AG09309 (cell line): ENCODE measurements at regions not wholly inside any gene's neighbourhood (a gene's known extent, or its start where the extent isn't known, plus 50 kb on each side); places are given as distances from the start of the nearest gene placed in this dataset.

Source experiments
- DNase-seq: peaks from one replicate; pipeline ENCODE4 v3.0.0-alpha.2; 2010; ENCODE audit warnings: low read depth
- H3K4me3 ChIP-seq: 2 replicates; pipeline ENCODE4 v1.5.1; 2011; ENCODE audit warnings: mild to moderate bottlenecking, low read depth, low read length, moderate library complexity; ENCODE audit not compliant: control insufficient read depth
- CTCF ChIP-seq: IDR thresholded peaks from 2 replicates; pipeline ENCODE4 v1.5.1; 2011; ENCODE audit warnings: mild to moderate bottlenecking, low read depth, low read length, inconsistent platforms; ENCODE audit not compliant: insufficient read depth, control insufficient read depth; ENCODE audit errors: missing control alignments

GRCh38 chr21:27379354-27379753, 412.5 kb upstream of the ADAMTS5 start:
- H3K4me3 ChIP-seq = no peak overlapping the region
- no peak for TF ChIP-seq CTCF
- no peak for DNase-seq

- TF ChIP-seq CTCF = no peak
Observed at GRCh38 chr21:27372381-27372780, 405.5 kb upstream of the ADAMTS5 start.

GRCh38 chr21:27371975-27372331, 405.1 kb upstream of the ADAMTS5 start:
- no peak for DNase-seq
- TF ChIP-seq CTCF = no peak
- H3K4me3 ChIP-seq = no peak overlapping the region

More at GRCh38 chr21:27372381-27372780, 405.5 kb upstream of the ADAMTS5 start:
- no peak for DNase-seq
- no peak overlapping the region for H3K4me3 ChIP-seq

GRCh38 chr21:27371115-27371974, 404.5 kb upstream of the ADAMTS5 start:
- no peak for TF ChIP-seq CTCF
- no peak for DNase-seq
- no peak overlapping the region for H3K4me3 ChIP-seq

- no peak for TF ChIP-seq CTCF
- H3K4me3 ChIP-seq = no peak overlapping the region
- no peak for DNase-seq
Observed at GRCh38 chr21:27369978-27370571, 403.2 kb upstream of the ADAMTS5 start.

- TF ChIP-seq CTCF = no peak
- DNase-seq = no peak
Observed at GRCh38 chr21:27369234-27369633, 402.3 kb upstream of the ADAMTS5 start.

More at GRCh38 chr21:27369234-27369633, 402.3 kb upstream of the ADAMTS5 start:
- H3K4me3 ChIP-seq = no peak overlapping the region
